Osteoblast (primary cell): ENCODE measurements at regions not wholly inside any gene's neighbourhood (a gene's known extent, or its start where the extent isn't known, plus 50 kb on each side); places are given as distances from the start of the nearest gene placed in this dataset.

Source experiments
- DNase-seq: peaks from one replicate; pipeline ENCODE4 v3.0.0; 2011; ENCODE audit warnings: low spot score, mixed read lengths; ENCODE audit not compliant: insufficient read length; ENCODE audit errors: missing footprints
- H2AFZ ChIP-seq: 2 replicates; pipeline ENCODE4 v1.6.0; 2011; ENCODE audit warnings: mild to moderate bottlenecking, low read length
- H3K27ac ChIP-seq: 2 replicates; pipeline ENCODE4 v1.5.1; 2011; ENCODE audit warnings: mild to moderate bottlenecking, low read depth, low read length, moderate library complexity
- H3K27me3 ChIP-seq: 2 replicates; pipeline ENCODE4 v1.6.0; 2012; ENCODE audit warnings: mild to moderate bottlenecking, control low read depth, inconsistent platforms, low read length, moderate library complexity; ENCODE audit not compliant: insufficient read depth
- H3K36me3 ChIP-seq: 2 replicates; pipeline ENCODE4 v1.5.1; 2011; ENCODE audit warnings: mild to moderate bottlenecking, low read length, control low read depth, moderate library complexity; ENCODE audit not compliant: insufficient read depth
- H3K4me1 ChIP-seq: 2 replicates; pipeline ENCODE4 v1.5.1; 2011; ENCODE audit warnings: mild to moderate bottlenecking, low read length, control low read depth, moderate library complexity; ENCODE audit not compliant: insufficient read depth
- H3K4me2 ChIP-seq: 2 replicates; pipeline ENCODE4 v1.6.0; 2011; ENCODE audit warnings: mild to moderate bottlenecking, low read length; ENCODE audit not compliant: insufficient read depth
- H3K4me3 ChIP-seq: fragments of 200-600 bp; sonication (generic); 3 replicates; pipeline ENCODE4 v1.5.1; 2012; ENCODE audit warnings: mild to moderate bottlenecking, low read length, inconsistent platforms; ENCODE audit not compliant: insufficient read depth
- H3K79me2 ChIP-seq: 2 replicates; pipeline ENCODE4 v1.6.0; 2012; ENCODE audit warnings: mild to moderate bottlenecking, low read length, control low read depth, inconsistent platforms; ENCODE audit not compliant: insufficient read depth
- H3K9me3 ChIP-seq: 2 replicates; pipeline ENCODE4 v1.5.1; 2011; ENCODE audit warnings: low read depth, low read length, control low read depth
- H4K20me1 ChIP-seq: 2 replicates; pipeline ENCODE4 v1.6.0; 2012; ENCODE audit warnings: mild to moderate bottlenecking, low read length, control low read depth; ENCODE audit not compliant: insufficient read depth
- CTCF ChIP-seq: IDR thresholded peaks from 2 replicates; pipeline ENCODE4 v1.5.1; 2011; ENCODE audit warnings: mild to moderate bottlenecking, low read depth, low read length, moderate library complexity; ENCODE audit errors: extremely low read depth

DNA sequence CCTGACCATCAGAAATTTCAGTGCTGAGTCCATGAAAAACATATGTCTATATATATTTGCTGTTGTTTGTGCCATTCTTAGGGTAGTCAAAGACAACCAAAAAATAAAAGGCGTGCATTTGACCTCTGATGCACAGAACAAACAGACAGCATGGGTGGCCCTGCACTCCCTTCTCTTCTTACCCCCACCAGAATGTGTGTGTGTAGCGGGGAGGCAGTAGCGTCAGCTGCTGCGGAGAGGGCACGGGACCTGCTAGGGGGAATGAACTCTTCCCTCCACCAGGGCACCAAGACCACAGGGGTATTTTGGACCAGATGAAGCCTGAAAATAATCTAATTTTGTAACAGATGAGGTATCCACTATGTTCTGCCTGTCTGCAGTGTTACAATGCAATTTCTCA, 277.7 kb upstream of the ZNF32 start:
- DNase-seq = no peak
- Histone ChIP-seq H3K9me3 (no peaks in the 10 kb centered on the region), H3K4me3 (no peak overlapping the region), H3K27ac (no peak overlapping the region), H2AFZ (no peak overlapping the region), H3K4me2 (no peak overlapping the region), H3K36me3 (no peaks in the 10 kb centered on the region), H4K20me1 (no peaks in the 10 kb centered on the region), H3K4me1 (peaks cover 16% of the 10 kb centered on the region), H3K79me2 (no peaks in the 10 kb centered on the region), H3K27me3 (no peaks in the 10 kb centered on the region)
- no peak for TF ChIP-seq CTCF

- Histone ChIP-seq H4K20me1 (no peaks in the 10 kb centered on the region), H3K4me2 (no peak overlapping the region), H3K27me3 (no peaks in the 10 kb centered on the region), H3K4me1 (peaks cover 11% of the 10 kb centered on the region), H3K79me2 (no peaks in the 10 kb centered on the region), H3K4me3 (no peak overlapping the region), H3K36me3 (no peaks in the 10 kb centered on the region), H3K27ac (no peak overlapping the region), H3K9me3 (no peaks in the 10 kb centered on the region), H2AFZ (no peak overlapping the region)
- no peak for DNase-seq
- TF ChIP-seq CTCF = no peak
These were observed 277.1 kb upstream of the ZNF32 start for GRCh38 chr10:43925793-43926192.

- Histone ChIP-seq H3K4me2 (no peak overlapping the region), H3K79me2 (no peaks in the 10 kb centered on the region), H3K4me1 (no peaks in the 10 kb centered on the region), H3K36me3 (no peaks in the 10 kb centered on the region), H3K27ac (no peak overlapping the region), H2AFZ (no peak overlapping the region), H3K27me3 (no peaks in the 10 kb centered on the region), H3K4me3 (no peak overlapping the region), H4K20me1 (no peaks in the 10 kb centered on the region), H3K9me3 (no peaks in the 10 kb centered on the region)
- no peak for TF ChIP-seq CTCF
- no peak for DNase-seq
These were observed 274.6 kb upstream of the ZNF32 start for GRCh38 chr10:43923328-43923727.

DNA sequence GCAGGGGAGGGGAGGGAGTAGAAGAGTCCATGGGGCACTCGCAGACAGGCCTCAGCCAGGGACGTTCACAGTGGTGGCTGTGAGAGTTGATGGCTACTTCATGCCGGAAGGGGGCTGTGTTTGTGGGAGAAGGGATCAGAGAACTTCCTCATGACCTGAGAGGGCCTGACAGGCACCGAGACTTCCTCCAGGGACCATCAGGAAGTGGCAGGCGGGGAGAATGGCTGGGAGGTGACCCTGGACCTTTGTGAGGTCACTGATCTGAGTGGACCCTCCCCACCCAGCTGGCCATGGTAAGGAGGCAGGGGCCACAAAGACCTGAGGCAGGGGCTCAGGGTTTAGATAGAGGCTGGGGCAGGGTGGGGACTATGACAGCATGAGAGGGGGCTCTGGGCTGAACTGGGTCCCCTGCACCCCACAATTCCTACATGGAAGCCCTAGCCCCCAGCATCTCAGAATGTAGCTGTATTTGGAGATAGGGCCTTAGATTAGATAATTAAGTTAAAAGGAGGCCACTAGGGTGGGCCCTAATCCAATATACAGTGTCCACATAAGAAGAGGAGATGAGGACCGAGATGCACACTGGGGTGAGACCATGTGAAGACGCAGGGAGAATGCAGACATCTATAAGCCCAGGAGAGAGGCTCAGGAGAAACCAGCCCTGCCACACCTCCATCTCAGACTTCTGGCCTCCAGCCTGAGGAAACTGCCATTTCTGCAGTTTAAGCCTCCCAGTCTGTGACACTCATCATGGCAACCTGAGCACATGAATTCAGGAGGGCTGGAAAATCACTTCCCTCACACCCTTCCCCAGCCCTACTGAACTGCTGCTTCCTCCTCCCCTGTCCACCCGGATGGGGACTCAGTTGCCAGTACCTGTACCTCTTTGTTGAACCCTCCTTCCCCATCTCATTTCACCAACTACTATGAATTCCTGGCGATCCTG, 273.9 kb upstream of the ZNF32 start:
- H3K4me2 ChIP-seq = no peak overlapping the region
- no peaks in the 10 kb centered on the region for H3K79me2 ChIP-seq
- no peaks in the 10 kb centered on the region for H3K4me1 ChIP-seq
- H2AFZ ChIP-seq = no peak overlapping the region
- no peaks in the 10 kb centered on the region for H3K9me3 ChIP-seq
- no peaks in the 10 kb centered on the region for H3K36me3 ChIP-seq
- no peak overlapping the region for H3K27ac ChIP-seq
- no peak for DNase-seq
- H3K4me3 ChIP-seq = no peak overlapping the region
- TF ChIP-seq CTCF = no peak
- H4K20me1 ChIP-seq = no peaks in the 10 kb centered on the region
- H3K27me3 ChIP-seq = no peaks in the 10 kb centered on the region
